Spinal cord (tissue), 9 donors: ENCODE measurements at regions not wholly inside any gene's neighbourhood (a gene's known extent, or its start where the extent isn't known, plus 50 kb on each side); places are given as distances from the start of the nearest gene placed in this dataset.
"Not testable (repeated sequence)": the region's sequence is repeated elsewhere in the genome, so short reads cannot be mapped to it uniquely, and the experiment has no call there.

Experiments
- DNase-seq, 6 donors: peaks; one replicate each; pipeline versions ENCODE4 v3.0.0 to v3.0.0-alpha.2; 2013 to 2015; ENCODE audit warnings: low spot score in 6 of 6, low read depth in 4 of 6
- H3K27ac ChIP-seq: one replicate; pipeline ENCODE4 v1.5.1; 2013; ENCODE audit warnings: low read depth, low read length, control low read depth
- H3K27me3 ChIP-seq: one replicate; pipeline ENCODE4 v1.6.1; 2013; ENCODE audit warnings: low read length; ENCODE audit not compliant: control insufficient read depth, insufficient read depth
- H3K36me3 ChIP-seq: one replicate; pipeline ENCODE4 v1.6.1; 2013; ENCODE audit warnings: low read length; ENCODE audit not compliant: control insufficient read depth, insufficient read depth
- H3K4me1 ChIP-seq: one replicate; pipeline ENCODE4 v1.6.1; 2013; ENCODE audit warnings: low read length; ENCODE audit not compliant: control insufficient read depth, insufficient read depth
- H3K4me3 ChIP-seq: one replicate; pipeline ENCODE4 v1.5.1; 2013; ENCODE audit warnings: low read depth, low read length, control low read depth
- H3K9me3 ChIP-seq: one replicate; pipeline ENCODE4 v1.6.1; 2013; ENCODE audit warnings: low read length; ENCODE audit not compliant: control insufficient read depth, insufficient read depth
- WGBS: methylation state at CpG from one replicate; pipeline ENCODE4 v1.1.5; 2013; ENCODE audit warnings: missing lambda C conversion rate; ENCODE audit not compliant: insufficient coverage; 5-methylcytosine and 5-hydroxymethylcytosine counted together
- donor health status: healthy.

- H3K4me1 ChIP-seq = no peaks in the 10 kb centered on the region
- no peaks in the 10 kb centered on the region for H3K36me3 ChIP-seq
- H3K27me3 ChIP-seq = no peaks in the 10 kb centered on the region
- H3K27ac ChIP-seq = no peak overlapping the region
- no peak overlapping the region for H3K4me3 ChIP-seq
- 25% methylated on average over 1 of the region's 3 CpGs for WGBS
- H3K9me3 ChIP-seq = no peaks in the 10 kb centered on the region
- no peak for DNase-seq
Measured at GRCh38 chrX:4663085-4663484, 949.6 kb upstream of the PRKX start.

DNA sequence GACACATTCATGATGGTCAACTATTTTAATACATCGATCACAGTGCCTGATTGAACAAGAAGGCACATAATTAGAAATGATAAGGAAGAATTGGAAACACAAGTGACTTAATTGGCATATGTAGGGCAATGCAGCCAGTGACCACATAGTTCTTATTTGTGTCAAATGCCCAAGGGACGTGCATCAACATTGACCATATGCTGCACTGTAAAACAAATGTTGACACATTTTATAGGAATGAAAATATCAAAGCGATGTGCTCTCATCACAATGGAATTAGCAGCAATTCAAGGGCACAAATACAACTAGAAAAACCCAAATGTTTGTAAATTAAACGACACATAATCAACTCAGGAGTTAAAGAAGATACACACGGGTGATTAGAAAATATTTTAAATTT, 948.3 kb upstream of the PRKX start:
- no peaks in the 10 kb centered on the region for H3K27me3 ChIP-seq
- DNase-seq = no peak
- H3K9me3 ChIP-seq = no peaks in the 10 kb centered on the region
- H3K36me3 ChIP-seq = no peaks in the 10 kb centered on the region
- no peaks in the 10 kb centered on the region for H3K4me1 ChIP-seq
- no peak overlapping the region for H3K4me3 ChIP-seq
- H3K27ac ChIP-seq = no peak overlapping the region
- no CpG with 5 or more reads among the region's 5 CpGs for WGBS

- no peak overlapping the region for H3K4me3 ChIP-seq
- no peak for DNase-seq
- H3K27me3 ChIP-seq = no peaks in the 10 kb centered on the region
- H3K9me3 ChIP-seq = no peaks in the 10 kb centered on the region
- no peaks in the 10 kb centered on the region for H3K36me3 ChIP-seq
- no peaks in the 10 kb centered on the region for H3K4me1 ChIP-seq
- no peak overlapping the region for H3K27ac ChIP-seq
- WGBS = no CpG with 5 or more reads among the region's 6 CpGs
Measured at GRCh38 chrX:4656419-4656818, 943.0 kb upstream of the PRKX start.

DNA sequence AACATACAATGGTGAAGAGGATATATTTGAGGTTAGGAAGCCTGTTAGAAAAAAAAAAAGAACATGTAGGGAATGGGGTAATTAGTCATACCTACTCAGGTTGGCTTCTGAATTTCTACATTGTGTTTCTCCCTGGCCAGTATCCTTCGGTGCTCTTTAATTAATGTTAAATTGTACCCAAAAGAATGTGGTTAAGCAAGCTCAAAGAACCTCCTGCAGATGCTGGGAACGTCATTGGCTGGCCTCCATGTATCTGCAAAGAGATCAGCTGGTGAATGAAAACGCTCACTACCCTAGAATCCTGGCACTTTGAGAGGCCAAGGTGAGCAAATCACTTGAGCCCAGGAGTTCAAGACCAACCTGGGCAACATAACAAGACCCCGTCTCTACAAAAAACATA, 942.3 kb upstream of the PRKX start:
- H3K27me3 ChIP-seq = no peaks in the 10 kb centered on the region
- DNase-seq = no peak
- H3K4me1 ChIP-seq = no peaks in the 10 kb centered on the region
- H3K4me3 ChIP-seq = no peak overlapping the region
- 78% methylated on average over 3 of the region's 4 CpGs for WGBS
- no peak overlapping the region for H3K27ac ChIP-seq
- no peaks in the 10 kb centered on the region for H3K9me3 ChIP-seq
- no peaks in the 10 kb centered on the region for H3K36me3 ChIP-seq

- no CpG with 5 or more reads among the region's 2 CpGs for WGBS
- Histone ChIP-seq H3K27me3 (no peaks in the 10 kb centered on the region), H3K9me3 (no peaks in the 10 kb centered on the region), H3K4me3 (no peak overlapping the region), H3K27ac (no peak overlapping the region), H3K4me1 (no peaks in the 10 kb centered on the region), H3K36me3 (no peaks in the 10 kb centered on the region)
- DNase-seq = no peak
Measured at GRCh38 chrX:4642114-4642513, 928.7 kb upstream of the PRKX start.

DNA sequence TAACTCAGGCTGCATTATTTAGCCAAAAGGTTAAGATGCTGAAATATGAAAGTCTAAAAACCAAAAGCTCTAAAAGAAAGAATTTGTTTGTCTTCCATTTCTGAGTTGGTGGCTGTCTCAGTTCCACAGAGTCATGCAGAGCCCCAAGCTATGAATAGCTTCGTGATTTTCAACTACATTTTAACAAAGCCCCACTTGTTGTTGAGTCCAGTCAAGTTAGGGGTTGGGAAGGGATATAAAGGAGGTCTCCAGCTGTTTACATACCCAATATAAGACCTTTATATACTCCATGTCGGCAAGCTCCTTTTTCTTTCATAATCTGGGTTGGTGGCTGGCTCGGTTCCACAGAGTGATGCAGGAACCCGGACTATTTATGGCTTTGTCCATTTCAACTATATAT, 924.6 kb upstream of the PRKX start:
- no CpG with 5 or more reads among the region's 4 CpGs for WGBS
- no peaks in the 10 kb centered on the region for H3K4me1 ChIP-seq
- H3K27ac ChIP-seq = no peak overlapping the region
- DNase-seq = no peak
- H3K9me3 ChIP-seq = no peaks in the 10 kb centered on the region
- no peak overlapping the region for H3K4me3 ChIP-seq
- no peaks in the 10 kb centered on the region for H3K36me3 ChIP-seq
- no peaks in the 10 kb centered on the region for H3K27me3 ChIP-seq

GRCh38 chrX:4627414-4627813, 914.0 kb upstream of the PRKX start:
- WGBS = no CpG with 5 or more reads among the region's 1 CpG
- Histone ChIP-seq H3K36me3 (no peaks in the 10 kb centered on the region), H3K4me1 (no peaks in the 10 kb centered on the region), H3K27me3 (no peaks in the 10 kb centered on the region), H3K9me3 (no peaks in the 10 kb centered on the region), H3K4me3 (no peak overlapping the region), H3K27ac (no peak overlapping the region)
- no peak for DNase-seq

GRCh38 chrX:4622486-4623167, 909.2 kb upstream of the PRKX start:
- no peaks in the 10 kb centered on the region for H3K36me3 ChIP-seq
- no peaks in the 10 kb centered on the region for H3K4me1 ChIP-seq
- WGBS = 53% methylated on average over 2 of the region's 5 CpGs
- H3K27ac ChIP-seq = no peak overlapping the region
- H3K9me3 ChIP-seq = no peaks in the 10 kb centered on the region
- H3K4me3 ChIP-seq = no peak overlapping the region
- peak in 2 of 6 donors; percentile 4 for DNase-seq
- H3K27me3 ChIP-seq = no peaks in the 10 kb centered on the region

DNA sequence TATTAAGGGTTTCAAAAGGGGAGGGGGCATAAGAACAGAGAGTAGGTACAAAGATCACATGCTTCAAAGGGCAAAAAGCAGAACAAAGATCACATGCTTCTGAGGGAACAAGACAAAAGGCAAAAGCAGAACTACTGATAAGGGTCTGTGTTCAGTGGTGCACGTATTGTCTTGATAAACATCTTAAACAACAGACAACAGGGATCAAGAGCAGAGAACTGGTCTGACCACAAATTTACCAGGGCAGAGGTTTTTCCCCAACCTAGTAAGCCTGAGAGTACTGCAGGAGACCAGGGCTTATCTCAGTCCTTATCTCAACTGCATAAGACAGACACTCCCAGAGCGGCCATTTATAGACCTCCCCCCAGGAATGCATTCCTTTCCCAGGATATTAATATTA, 900.2 kb upstream of the PRKX start:
- 100% methylated on average over 1 of the region's 2 CpGs for WGBS
- not testable (repeated sequence) for H3K4me3 ChIP-seq, H3K27me3 ChIP-seq

DNA sequence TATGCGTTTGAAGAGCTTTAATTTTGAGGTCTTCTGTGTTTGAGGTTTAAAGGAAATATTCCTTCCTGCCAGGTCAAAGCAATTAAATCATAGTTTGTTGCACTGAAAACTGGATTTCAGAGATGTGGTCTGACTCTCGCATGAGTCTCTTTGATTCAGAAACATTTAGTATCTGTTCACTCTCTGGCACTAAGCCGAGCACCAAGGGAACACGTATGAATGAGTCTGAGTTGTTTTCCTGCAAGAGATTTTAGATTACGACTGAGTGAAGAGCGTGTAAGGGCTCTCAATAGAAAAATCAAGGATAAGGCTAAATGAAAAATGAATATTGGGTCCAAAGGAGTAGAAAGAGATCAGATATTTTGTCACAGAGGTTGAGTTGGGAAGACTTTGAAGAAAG, 875.4 kb upstream of the PRKX start:
- peak in 2 of 6 donors; percentile 9 to 13 for DNase-seq
- Histone ChIP-seq H3K4me3 (no peak overlapping the region), H3K4me1 (no peaks in the 10 kb centered on the region), H3K9me3 (no peaks in the 10 kb centered on the region), H3K36me3 (no peaks in the 10 kb centered on the region), H3K27me3 (no peaks in the 10 kb centered on the region), H3K27ac (no peak overlapping the region)
- 72% methylated on average over 5 of the region's 6 CpGs for WGBS

More for the DNA sequence above, 900.2 kb upstream of the PRKX start:
- not testable (repeated sequence) for H3K36me3 ChIP-seq, H3K4me1 ChIP-seq, DNase-seq, H3K9me3 ChIP-seq, H3K27ac ChIP-seq
